GM12878 (cell line): ENCODE measurements at regions not wholly inside any gene's neighbourhood (a gene's known extent, or its start where the extent isn't known, plus 50 kb on each side); places are given as distances from the start of the nearest gene placed in this dataset.

Source experiments
- ATAC-seq: fragments of 200-7000 bp; cut with Tn5 transposase; 3 replicates; pipeline ENCODE4 v1.9.1; 2020; ENCODE audit warnings: mild to moderate bottlenecking, moderate library complexity
- BruUV-seq: library from RNA; stranded (reverse); fragments of 400-500 nt; replicated peaks from 2 replicates; lab custom pipeline; 2021; lab: Mats Ljungman, UMichigan
- CTCF ChIA-PET: fragments of 300-600 bp; sonication (Branson Sonifier 250); formaldehyde crosslinking; extraction: SDS; loops from one replicate; lab custom pipeline; 2021; ENCODE audit warnings: inconsistent platforms; lab: Yijun Ruan, JAX
- POLR2A ChIA-PET: fragments of 350-600 bp; formaldehyde crosslinking; extraction: SDS; loops from one replicate; lab custom pipeline; 2021; ENCODE audit warnings: inconsistent platforms; lab: Charles Lee
- RAD21 ChIA-PET: fragments of 300-600 bp; sonication (Branson Sonifier 250); formaldehyde crosslinking; loops from one replicate; lab custom pipeline; 2023; ENCODE audit warnings: antibody characterized with exemption; ENCODE audit not compliant: unreplicated experiment; lab: Charles Lee
- SMC1A ChIA-PET: fragments of 300-600 bp; sonication (Branson Sonifier 250); formaldehyde crosslinking; loops from one replicate; lab custom pipeline; 2023; ENCODE audit not compliant: unreplicated experiment, uncharacterized antibody; lab: Charles Lee
- DNase-seq: peaks from one replicate; pipeline ENCODE4 v3.0.0-alpha.2; 2011; ENCODE audit warnings: low read depth, low spot score
- FAIRE-seq: peaks from 3 replicates; lab custom pipeline; 2011; peaks lifted over from hg19 to GRCh38; lab: Jason Lieb, UNC
- H2AFZ ChIP-seq: 2 replicates; pipeline ENCODE4 v1.6.0; 2011; ENCODE audit warnings: low read depth, low read length, control low read depth; ENCODE audit not compliant: control insufficient read depth
- H3K27ac ChIP-seq: 2 replicates; pipeline ENCODE4 v1.5.1; 2011; ENCODE audit warnings: control low read depth; ENCODE audit not compliant: control insufficient read depth, insufficient read depth
- H3K27me3 ChIP-seq, 2 experiments: replicated peaks in 1 of 2; 2 replicates each; pipeline versions ENCODE4 v1.6.0 to v1.6.1; 2011; ENCODE audit warnings: low read length in 1 of 2; ENCODE audit not compliant: control insufficient read depth in 2 of 2, insufficient read depth in 2 of 2
- H3K36me3 ChIP-seq, 2 experiments: 2 replicates each; pipeline ENCODE4 v1.5.1; 2011; ENCODE audit warnings: low read length in 1 of 2; ENCODE audit not compliant: control insufficient read depth in 2 of 2, insufficient read depth in 2 of 2
- H3K4me1 ChIP-seq: 2 replicates; pipeline ENCODE4 v1.6.1; 2011; ENCODE audit warnings: mild to moderate bottlenecking, low read length, moderate library complexity, mixed read lengths; ENCODE audit not compliant: control insufficient read depth, insufficient read depth
- H3K4me2 ChIP-seq: 2 replicates; pipeline ENCODE4 v1.6.0; 2011; ENCODE audit warnings: control low read depth; ENCODE audit not compliant: control insufficient read depth, insufficient read depth
- H3K4me3 ChIP-seq: fragments of 200-600 bp; sonication (generic); 2 replicates; pipeline ENCODE4 v1.5.1; 2016
- H3K79me2 ChIP-seq: 2 replicates; pipeline ENCODE4 v1.6.0; 2011; ENCODE audit warnings: low read length; ENCODE audit not compliant: control insufficient read depth, insufficient read depth
- H3K9ac ChIP-seq: 2 replicates; pipeline ENCODE4 v1.8.0; 2011; ENCODE audit warnings: low read length, control low read depth, mixed read lengths; ENCODE audit not compliant: control insufficient read depth, insufficient read depth
- H3K9me3 ChIP-seq: replicated peaks from 3 replicates; pipeline ENCODE4 v1.5.1; 2011; ENCODE audit warnings: mild to moderate bottlenecking, low read length; ENCODE audit not compliant: control insufficient read depth, insufficient read depth
- H4K20me1 ChIP-seq: 2 replicates; pipeline ENCODE4 v1.6.0; 2011; ENCODE audit not compliant: control insufficient read depth, insufficient read depth
- BMI1 ChIP-seq: fragments of 450-650 bp; IDR thresholded peaks from 2 replicates; pipeline ENCODE4 v1.6.1; 2016; ENCODE audit warnings: mild to moderate bottlenecking, moderate library complexity, borderline replicate concordance
- CHD4 ChIP-seq: fragments of 200-600 bp; sonication (generic); IDR thresholded peaks from 2 replicates; pipeline ENCODE4 v1.6.1; 2016; ENCODE audit warnings: mild to moderate bottlenecking
- GABPA ChIP-seq: IDR thresholded peaks from 2 replicates; pipeline ENCODE4 v1.6.1; 2014; ENCODE audit warnings: antibody characterized with exemption, low read depth, mild to moderate bottlenecking, inconsistent platforms
- HCFC1 ChIP-seq: fragments of 150-350 bp; IDR thresholded peaks from 2 replicates; pipeline ENCODE4 v1.6.1; 2014; ENCODE audit warnings: low read length
- HSF1 ChIP-seq: fragments of 150-350 bp; IDR thresholded peaks from 2 replicates; pipeline ENCODE4 v1.6.1; 2014; ENCODE audit warnings: mild to moderate bottlenecking, low read depth, low read length
- KDM1A ChIP-seq: fragments of 200-600 bp; sonication (generic); IDR thresholded peaks from 2 replicates; pipeline ENCODE4 v1.6.1; 2016; ENCODE audit warnings: borderline replicate concordance
- NR2C1 ChIP-seq: fragments of 450-650 bp; IDR thresholded peaks from 2 replicates; pipeline ENCODE4 v1.6.1; 2017; ENCODE audit warnings: antibody characterized with exemption, mild to moderate bottlenecking, moderate library complexity
- NRF1 ChIP-seq: conservative IDR thresholded peaks from 2 replicates; pipeline ENCODE4 v1.6.1; 2011; ENCODE audit warnings: mild to moderate bottlenecking, low read depth, low read length, improper control_type of control experiment
- STAT1 ChIP-seq: fragments of 450-650 bp; conservative IDR thresholded peaks from 2 replicates; pipeline ENCODE4 v1.6.1; 2014; ENCODE audit warnings: antibody characterized with exemption, mild to moderate bottlenecking
- TCF3 ChIP-seq: IDR thresholded peaks from 2 replicates; pipeline ENCODE4 v1.6.1; 2012; ENCODE audit warnings: low read depth, mild to moderate bottlenecking, low read length, borderline replicate concordance; ENCODE audit not compliant: insufficient read depth
- YY1 ChIP-seq: IDR thresholded peaks from 2 replicates; pipeline ENCODE4 v1.6.1; 2011; ENCODE audit warnings: low read depth, mild to moderate bottlenecking, low read length
- ZNF24 ChIP-seq: fragments of 450-650 bp; IDR thresholded peaks from 2 replicates; pipeline ENCODE4 v1.6.1; 2017; ENCODE audit warnings: antibody characterized with exemption, mild to moderate bottlenecking
- WGBS: methylation state at CpG from one replicate; pipeline ENCODE4 v1.1.6; 2016; ENCODE audit warnings: low lambda C conversion rate; ENCODE audit not compliant: insufficient replicate concordance, insufficient coverage; ENCODE audit errors: missing lambda C conversion rate; 5-methylcytosine and 5-hydroxymethylcytosine counted together
- in situ Hi-C: fragments of 300-500 bp; cut with MboI; formaldehyde crosslinking; loops from 9 replicates; pipeline ENCODE4 v1.14.3; 2018; ENCODE audit warnings: mixed read lengths
- intact Hi-C: fragments of 100-400 bp; cut with micrococcal nuclease; formaldehyde crosslinking; loops from one replicate; pipeline ENCODE4 v1.14.2; 2022; ENCODE audit not compliant: unreplicated experiment
- TF ChIP-seq, protein P1 (sequence below): IDR thresholded peaks from 2 replicates; pipeline ENCODE4 v1.6.1; 2012; ENCODE audit warnings: low read depth, low read length, improper control_type of control experiment

DNA sequence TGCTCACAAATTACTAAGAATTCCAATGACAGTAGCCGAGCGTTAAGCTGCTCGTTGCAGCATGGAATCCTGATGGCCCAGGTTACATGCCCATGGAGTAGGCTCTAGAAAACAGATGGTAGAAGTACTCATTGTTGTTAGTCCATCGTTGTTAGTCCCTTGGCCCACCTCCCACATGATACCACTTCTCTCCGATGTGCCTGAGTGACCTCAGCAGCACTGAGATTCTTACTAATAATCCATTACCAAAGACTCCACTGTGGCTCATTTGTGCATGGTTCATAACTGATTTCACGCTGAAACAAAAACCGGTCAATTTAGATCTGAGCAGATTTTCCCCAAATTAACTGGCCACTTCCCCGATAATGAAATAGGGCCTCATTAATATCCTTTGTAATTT lies 772.3 kb upstream of the CXADR start (continued):
- TF ChIP-seq HSF1: no peak
- TF ChIP-seq HCFC1: no peak
- TF ChIP-seq, protein P1, sequence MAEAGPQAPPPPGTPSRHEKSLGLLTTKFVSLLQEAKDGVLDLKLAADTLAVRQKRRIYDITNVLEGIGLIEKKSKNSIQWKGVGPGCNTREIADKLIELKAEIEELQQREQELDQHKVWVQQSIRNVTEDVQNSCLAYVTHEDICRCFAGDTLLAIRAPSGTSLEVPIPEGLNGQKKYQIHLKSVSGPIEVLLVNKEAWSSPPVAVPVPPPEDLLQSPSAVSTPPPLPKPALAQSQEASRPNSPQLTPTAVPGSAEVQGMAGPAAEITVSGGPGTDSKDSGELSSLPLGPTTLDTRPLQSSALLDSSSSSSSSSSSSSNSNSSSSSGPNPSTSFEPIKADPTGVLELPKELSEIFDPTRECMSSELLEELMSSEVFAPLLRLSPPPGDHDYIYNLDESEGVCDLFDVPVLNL: no peak
- no peak for TF ChIP-seq YY1

GRCh38 chr21:16741141-16741665 lies 771.6 kb upstream of the CXADR start:
- Histone ChIP-seq H3K27ac (no peak overlapping the region), H3K36me3 (no peaks in the 10 kb centered on the region), H3K79me2 (no peaks in the 10 kb centered on the region), H3K4me1 (no peaks in the 10 kb centered on the region), H2AFZ (no peak overlapping the region), H3K9me3 (no peaks in the 10 kb centered on the region), H3K9ac (no peak overlapping the region), H3K4me3 (no peak overlapping the region), H3K27me3 (no peaks in the 10 kb centered on the region), H4K20me1 (no peaks in the 10 kb centered on the region), H3K4me2 (no peak overlapping the region)
- ChIA-PET CTCF (no interaction called here), RAD21 (no interaction called here), POLR2A (no interaction called here), SMC1A (no interaction called here)
- no TSS peak for BruUV-seq
- in situ Hi-C loops: no loop called here
- TF ChIP-seq TCF3 (no peak), KDM1A (no peak), ZNF24 (no peak), NRF1 (no peak), NR2C1 (no peak), CHD4 (no peak), STAT1 (no peak), BMI1 (no peak), GABPA (no peak)
- FAIRE-seq (no peak), ATAC-seq (no peak), DNase-seq (no peak)
- 30% methylated on average over 7 of the region's 7 CpGs for WGBS
- intact Hi-C loops: no loop called here
